ENCODE measurements at regions not wholly inside any gene's neighbourhood (a gene's known extent, or its start where the extent isn't known, plus 50 kb on each side); places are given as distances from the start of the nearest gene placed in this dataset.

DNA sequence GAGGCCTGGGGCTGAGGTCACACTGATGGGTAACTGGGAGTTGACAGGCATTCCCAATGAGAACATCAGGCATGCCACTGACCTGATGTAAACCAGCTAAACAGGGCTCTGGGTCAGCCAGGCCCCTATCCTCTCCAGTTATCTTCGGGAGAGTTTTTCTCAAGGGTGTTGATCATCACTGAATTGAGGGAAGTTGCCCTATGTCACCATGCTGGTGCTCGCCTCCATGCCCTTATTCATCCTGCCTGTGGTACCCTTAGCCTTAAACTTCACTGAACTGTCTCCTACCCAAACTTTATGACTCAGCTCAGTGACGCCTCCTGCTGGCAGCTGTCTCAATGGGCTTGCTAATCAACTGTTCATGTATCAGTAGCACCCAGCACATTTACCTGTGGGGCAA, 80.7 kb upstream of the TNR start:
- TF ChIP-seq, protein P1, sequence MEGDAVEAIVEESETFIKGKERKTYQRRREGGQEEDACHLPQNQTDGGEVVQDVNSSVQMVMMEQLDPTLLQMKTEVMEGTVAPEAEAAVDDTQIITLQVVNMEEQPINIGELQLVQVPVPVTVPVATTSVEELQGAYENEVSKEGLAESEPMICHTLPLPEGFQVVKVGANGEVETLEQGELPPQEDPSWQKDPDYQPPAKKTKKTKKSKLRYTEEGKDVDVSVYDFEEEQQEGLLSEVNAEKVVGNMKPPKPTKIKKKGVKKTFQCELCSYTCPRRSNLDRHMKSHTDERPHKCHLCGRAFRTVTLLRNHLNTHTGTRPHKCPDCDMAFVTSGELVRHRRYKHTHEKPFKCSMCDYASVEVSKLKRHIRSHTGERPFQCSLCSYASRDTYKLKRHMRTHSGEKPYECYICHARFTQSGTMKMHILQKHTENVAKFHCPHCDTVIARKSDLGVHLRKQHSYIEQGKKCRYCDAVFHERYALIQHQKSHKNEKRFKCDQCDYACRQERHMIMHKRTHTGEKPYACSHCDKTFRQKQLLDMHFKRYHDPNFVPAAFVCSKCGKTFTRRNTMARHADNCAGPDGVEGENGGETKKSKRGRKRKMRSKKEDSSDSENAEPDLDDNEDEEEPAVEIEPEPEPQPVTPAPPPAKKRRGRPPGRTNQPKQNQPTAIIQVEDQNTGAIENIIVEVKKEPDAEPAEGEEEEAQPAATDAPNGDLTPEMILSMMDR (IDR thresholded peaks at IDR 0.05 in 2 of 3, conservative IDR thresholded peaks at IDR 0.05 in 1 of 3; ENCODE audit: borderline replicate concordance in 1 of 3, insufficient read depth in 1 of 3, low read depth in 2 of 3, low read length in 2 of 3), result peak; percentile 10 to 63 (median 52); a peak in 4 of 6 replicates
- TF ChIP-seq POLR2AphosphoS5 (IDR thresholded peaks at IDR 0.05; ENCODE audit: low read depth, low read length) (no peak), EZH2 (IDR thresholded peaks at IDR 0.05) (no peak), EZH2phosphoT487 (IDR thresholded peaks at IDR 0.05; ENCODE audit: borderline replicate concordance) (no peak), SP1 (IDR thresholded peaks at IDR 0.05; ENCODE audit: low read depth) (no peak)
